ENCODE measurements at regions not wholly inside any gene's neighbourhood (a gene's known extent, or its start where the extent isn't known, plus 50 kb on each side); places are given as distances from the start of the nearest gene placed in this dataset.

GRCh38 chr3:8128686-8129085 lies 372.9 kb upstream of the LMCD1 start:
- Histone ChIP-seq H3K36me3 (ENCODE audit: insufficient read depth, low read length) (no peaks in the 10 kb centered on the region), H3K4me1 (ENCODE audit: insufficient read depth, low read length) (no peaks in the 10 kb centered on the region), H3K27me3 (ENCODE audit: insufficient read depth, low read length) (no peaks in the 10 kb centered on the region), H3K9me3 (ENCODE audit: low read length) (no peaks in the 10 kb centered on the region), H2AFZ (ENCODE audit: low read depth, low read length) (no peak overlapping the region), H3K4me3 (ENCODE audit: low read length) (no peak overlapping the region)

- Histone ChIP-seq H3K36me3 (ENCODE audit: insufficient read depth, low read length) (no peaks in the 10 kb centered on the region), H2AFZ (ENCODE audit: low read depth, low read length) (no peak overlapping the region)
Observed at GRCh38 chr3:8136553-8136952, 365.1 kb upstream of the LMCD1 start.

GRCh38 chr3:8143186-8143585 lies 358.4 kb upstream of the LMCD1 start:
- H3K4me1 ChIP-seq (ENCODE audit: insufficient read depth, low read length), result no peaks in the 10 kb centered on the region
- H3K36me3 ChIP-seq (ENCODE audit: insufficient read depth, low read length), result no peaks in the 10 kb centered on the region
- H3K4me3 ChIP-seq (ENCODE audit: low read length), result no peak overlapping the region
- no peaks in the 10 kb centered on the region for H3K9me3 ChIP-seq (ENCODE audit: low read length)
- no peaks in the 10 kb centered on the region for H3K27me3 ChIP-seq (ENCODE audit: insufficient read depth, low read length)
- H2AFZ ChIP-seq (ENCODE audit: low read depth, low read length), result no peak overlapping the region

More at GRCh38 chr3:8136553-8136952, 365.1 kb upstream of the LMCD1 start:
- no peak overlapping the region for H3K4me3 ChIP-seq (ENCODE audit: low read length)
- H3K4me1 ChIP-seq (ENCODE audit: insufficient read depth, low read length), result no peaks in the 10 kb centered on the region
- no peaks in the 10 kb centered on the region for H3K27me3 ChIP-seq (ENCODE audit: insufficient read depth, low read length)
- no peaks in the 10 kb centered on the region for H3K9me3 ChIP-seq (ENCODE audit: low read length)

GRCh38 chr3:8145661-8146060 lies 356.0 kb upstream of the LMCD1 start:
- Histone ChIP-seq H3K4me1 (ENCODE audit: insufficient read depth, low read length) (no peaks in the 10 kb centered on the region), H3K27me3 (ENCODE audit: insufficient read depth, low read length) (no peaks in the 10 kb centered on the region), H3K36me3 (ENCODE audit: insufficient read depth, low read length) (no peaks in the 10 kb centered on the region), H3K4me3 (ENCODE audit: low read length) (no peak overlapping the region), H2AFZ (ENCODE audit: low read depth, low read length) (no peak overlapping the region), H3K9me3 (ENCODE audit: low read length) (no peaks in the 10 kb centered on the region)

- Histone ChIP-seq H3K4me3 (ENCODE audit: low read length) (no peak overlapping the region), H3K27me3 (ENCODE audit: insufficient read depth, low read length) (no peaks in the 10 kb centered on the region), H3K4me1 (ENCODE audit: insufficient read depth, low read length) (no peaks in the 10 kb centered on the region), H3K9me3 (ENCODE audit: low read length) (no peaks in the 10 kb centered on the region), H2AFZ (ENCODE audit: low read depth, low read length) (no peak overlapping the region), H3K36me3 (ENCODE audit: insufficient read depth, low read length) (no peaks in the 10 kb centered on the region)
Observed at GRCh38 chr3:8147711-8148110, 353.9 kb upstream of the LMCD1 start.

- Histone ChIP-seq H3K4me1 (ENCODE audit: insufficient read depth, low read length) (no peaks in the 10 kb centered on the region), H3K4me3 (ENCODE audit: low read length) (no peak overlapping the region), H3K9me3 (ENCODE audit: low read length) (no peaks in the 10 kb centered on the region), H3K36me3 (ENCODE audit: insufficient read depth, low read length) (no peaks in the 10 kb centered on the region), H2AFZ (ENCODE audit: low read depth, low read length) (no peak overlapping the region), H3K27me3 (ENCODE audit: insufficient read depth, low read length) (no peaks in the 10 kb centered on the region)
Observed at GRCh38 chr3:8152821-8153418, 348.7 kb upstream of the LMCD1 start.

- H3K4me3 ChIP-seq (ENCODE audit: low read length), result no peak overlapping the region
- H3K4me1 ChIP-seq (ENCODE audit: insufficient read depth, low read length), result no peaks in the 10 kb centered on the region
- no peaks in the 10 kb centered on the region for H3K27me3 ChIP-seq (ENCODE audit: insufficient read depth, low read length)
- no peaks in the 10 kb centered on the region for H3K9me3 ChIP-seq (ENCODE audit: low read length)
- no peaks in the 10 kb centered on the region for H3K36me3 ChIP-seq (ENCODE audit: insufficient read depth, low read length)
- H2AFZ ChIP-seq (ENCODE audit: low read depth, low read length), result no peak overlapping the region
Observed at GRCh38 chr3:8153800-8154199, 347.8 kb upstream of the LMCD1 start.

- Histone ChIP-seq H2AFZ (ENCODE audit: low read depth, low read length) (no peak overlapping the region), H3K4me1 (ENCODE audit: insufficient read depth, low read length) (no peaks in the 10 kb centered on the region), H3K36me3 (ENCODE audit: insufficient read depth, low read length) (no peaks in the 10 kb centered on the region), H3K27me3 (ENCODE audit: insufficient read depth, low read length) (no peaks in the 10 kb centered on the region), H3K9me3 (ENCODE audit: low read length) (no peaks in the 10 kb centered on the region), H3K4me3 (ENCODE audit: low read length) (no peak overlapping the region)
Observed at GRCh38 chr3:8154617-8155016, 347.0 kb upstream of the LMCD1 start.

- H3K4me3 ChIP-seq (ENCODE audit: low read length), result no peak overlapping the region
- no peaks in the 10 kb centered on the region for H3K9me3 ChIP-seq (ENCODE audit: low read length)
- H3K4me1 ChIP-seq (ENCODE audit: insufficient read depth, low read length), result no peaks in the 10 kb centered on the region
- H3K36me3 ChIP-seq (ENCODE audit: insufficient read depth, low read length), result no peaks in the 10 kb centered on the region
- no peak overlapping the region for H2AFZ ChIP-seq (ENCODE audit: low read depth, low read length)
- no peaks in the 10 kb centered on the region for H3K27me3 ChIP-seq (ENCODE audit: insufficient read depth, low read length)
Observed at GRCh38 chr3:8156138-8156537, 345.5 kb upstream of the LMCD1 start.

- Histone ChIP-seq H3K4me1 (ENCODE audit: insufficient read depth, low read length) (no peaks in the 10 kb centered on the region), H3K9me3 (ENCODE audit: low read length) (no peaks in the 10 kb centered on the region), H3K4me3 (ENCODE audit: low read length) (no peak overlapping the region), H3K27me3 (ENCODE audit: insufficient read depth, low read length) (no peaks in the 10 kb centered on the region), H3K36me3 (ENCODE audit: insufficient read depth, low read length) (no peaks in the 10 kb centered on the region), H2AFZ (ENCODE audit: low read depth, low read length) (no peak overlapping the region)
Observed at GRCh38 chr3:8156831-8157230, 344.8 kb upstream of the LMCD1 start.

- Histone ChIP-seq H2AFZ (ENCODE audit: low read depth, low read length) (no peak overlapping the region), H3K9me3 (ENCODE audit: low read length) (no peaks in the 10 kb centered on the region), H3K36me3 (ENCODE audit: insufficient read depth, low read length) (no peaks in the 10 kb centered on the region), H3K4me1 (ENCODE audit: insufficient read depth, low read length) (no peaks in the 10 kb centered on the region), H3K4me3 (ENCODE audit: low read length) (no peak overlapping the region), H3K27me3 (ENCODE audit: insufficient read depth, low read length) (no peaks in the 10 kb centered on the region)
Observed at GRCh38 chr3:8157640-8158039, 344.0 kb upstream of the LMCD1 start.

GRCh38 chr3:8164145-8164544 lies 337.5 kb upstream of the LMCD1 start:
- Histone ChIP-seq H3K4me3 (ENCODE audit: low read length) (no peak overlapping the region), H3K36me3 (ENCODE audit: insufficient read depth, low read length) (no peaks in the 10 kb centered on the region)

GRCh38 chr3:8166014-8166413 lies 335.6 kb upstream of the LMCD1 start:
- H2AFZ ChIP-seq (ENCODE audit: low read depth, low read length), result no peak overlapping the region
- H3K36me3 ChIP-seq (ENCODE audit: insufficient read depth, low read length), result no peaks in the 10 kb centered on the region
- no peaks in the 10 kb centered on the region for H3K9me3 ChIP-seq (ENCODE audit: low read length)
- no peaks in the 10 kb centered on the region for H3K27me3 ChIP-seq (ENCODE audit: insufficient read depth, low read length)
- no peaks in the 10 kb centered on the region for H3K4me1 ChIP-seq (ENCODE audit: insufficient read depth, low read length)
- H3K4me3 ChIP-seq (ENCODE audit: low read length), result no peak overlapping the region

More at GRCh38 chr3:8164145-8164544, 337.5 kb upstream of the LMCD1 start:
- Histone ChIP-seq H2AFZ (ENCODE audit: low read depth, low read length) (no peak overlapping the region), H3K27me3 (ENCODE audit: insufficient read depth, low read length) (no peaks in the 10 kb centered on the region), H3K4me1 (ENCODE audit: insufficient read depth, low read length) (no peaks in the 10 kb centered on the region), H3K9me3 (ENCODE audit: low read length) (no peaks in the 10 kb centered on the region)

GRCh38 chr3:8170971-8171508 lies 330.6 kb upstream of the LMCD1 start:
- Histone ChIP-seq H3K9me3 (ENCODE audit: low read length) (no peaks in the 10 kb centered on the region), H3K36me3 (ENCODE audit: insufficient read depth, low read length) (no peaks in the 10 kb centered on the region), H3K4me3 (ENCODE audit: low read length) (no peak overlapping the region), H3K27me3 (ENCODE audit: insufficient read depth, low read length) (no peaks in the 10 kb centered on the region), H3K4me1 (ENCODE audit: insufficient read depth, low read length) (no peaks in the 10 kb centered on the region), H2AFZ (ENCODE audit: low read depth, low read length) (no peak overlapping the region)

All from neuron (in vitro differentiated cells).